Uterus (tissue), 3 donors: ENCODE measurements at regions not wholly inside any gene's neighbourhood (a gene's known extent, or its start where the extent isn't known, plus 50 kb on each side); places are given as distances from the start of the nearest gene placed in this dataset.

Experiments used
- DNase-seq, 2 donors: peaks; one replicate each; pipeline ENCODE4 v3.0.0-alpha.2; 2019 to 2020
- H3K27ac ChIP-seq, 2 donors: fragments of 200-600 bp; sonication (generic); 1 replicate in 1 of 2; 2 replicates in 1 of 2; pipeline ENCODE4 v1.5.1; 2016 to 2018
- H3K27me3 ChIP-seq, 2 donors: fragments of 200-600 bp; sonication (generic); one replicate each; pipeline ENCODE4 v1.5.1; 2018 to 2019; ENCODE audit warnings: control low read depth in 1 of 2
- H3K36me3 ChIP-seq, 2 donors: fragments of 200-600 bp; sonication (generic); one replicate each; pipeline ENCODE4 v1.5.1; 2019; ENCODE audit warnings: control low read depth in 1 of 2
- H3K4me1 ChIP-seq, 2 donors: fragments of 200-600 bp; sonication (generic); one replicate each; pipeline ENCODE4 v1.5.1; 2018 to 2019; ENCODE audit warnings: control low read depth in 1 of 2
- H3K4me3 ChIP-seq, 2 donors: fragments of 200-600 bp; sonication (generic); 1 replicate in 1 of 2; 2 replicates in 1 of 2; pipeline ENCODE4 v1.5.1; 2018 to 2019; ENCODE audit warnings: mild to moderate bottlenecking in 1 of 2
- H3K9me3 ChIP-seq, 2 donors: fragments of 200-600 bp; sonication (generic); one replicate each; pipeline ENCODE4 v1.5.1; 2019; ENCODE audit warnings: control low read depth in 1 of 2
- POLR2A ChIP-seq, 2 donors: fragments of 450-650 bp; IDR thresholded peaks; one replicate each; pipeline ENCODE4 v1.6.1; 2016; ENCODE audit warnings: antibody characterized with exemption in 2 of 2, mild to moderate bottlenecking in 1 of 2, moderate library complexity in 1 of 2
- intact Hi-C: fragments of 100-400 bp; cut with DNase I; formaldehyde crosslinking; loops from one replicate; pipeline ENCODE4 v1.15.1; 2023; ENCODE audit warnings: low total_unique reads
- TF ChIP-seq, protein P1 (sequence below), 4 experiments: fragments of 200-600 bp in 2 of 4; fragments of 450-650 bp in 2 of 4; sonication (generic) in 2 of 4; IDR thresholded peaks; one replicate each; pipeline ENCODE4 v1.5.1; 2016 to 2019; ENCODE audit warnings: antibody characterized with exemption in 4 of 4, mild to moderate bottlenecking in 2 of 4, moderate library complexity in 1 of 4
- donor health status: DM: yes; HTN: yes; CAD: no.

DNA sequence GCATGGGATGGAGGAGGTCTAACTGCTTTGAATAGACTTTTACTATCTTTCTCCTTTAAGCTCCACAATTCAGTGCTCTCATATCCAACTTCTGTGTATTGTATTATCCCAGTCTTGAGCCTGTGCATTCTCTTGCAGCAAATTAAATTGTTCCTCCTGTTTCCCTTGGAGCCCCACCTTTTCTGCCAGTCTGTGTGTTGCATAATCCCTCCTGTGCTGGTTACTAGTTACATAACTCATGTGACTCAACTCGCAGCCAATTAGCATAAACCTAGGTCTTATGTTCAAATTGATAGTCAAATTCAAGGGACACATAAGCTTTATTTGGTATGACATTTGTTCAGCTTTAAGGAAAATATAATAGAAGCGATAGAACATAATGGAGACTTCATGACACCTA is 1863.5 kb downstream of the MRPL39 start:
- no peaks in the 10 kb centered on the region for H3K36me3 ChIP-seq
- intact Hi-C loops, result no loop called here
- DNase-seq, result no peak
- no peaks in the 10 kb centered on the region for H3K4me1 ChIP-seq
- no peaks in the 10 kb centered on the region for H3K27me3 ChIP-seq
- H3K9me3 ChIP-seq, result no peaks in the 10 kb centered on the region
- TF ChIP-seq, protein P1, sequence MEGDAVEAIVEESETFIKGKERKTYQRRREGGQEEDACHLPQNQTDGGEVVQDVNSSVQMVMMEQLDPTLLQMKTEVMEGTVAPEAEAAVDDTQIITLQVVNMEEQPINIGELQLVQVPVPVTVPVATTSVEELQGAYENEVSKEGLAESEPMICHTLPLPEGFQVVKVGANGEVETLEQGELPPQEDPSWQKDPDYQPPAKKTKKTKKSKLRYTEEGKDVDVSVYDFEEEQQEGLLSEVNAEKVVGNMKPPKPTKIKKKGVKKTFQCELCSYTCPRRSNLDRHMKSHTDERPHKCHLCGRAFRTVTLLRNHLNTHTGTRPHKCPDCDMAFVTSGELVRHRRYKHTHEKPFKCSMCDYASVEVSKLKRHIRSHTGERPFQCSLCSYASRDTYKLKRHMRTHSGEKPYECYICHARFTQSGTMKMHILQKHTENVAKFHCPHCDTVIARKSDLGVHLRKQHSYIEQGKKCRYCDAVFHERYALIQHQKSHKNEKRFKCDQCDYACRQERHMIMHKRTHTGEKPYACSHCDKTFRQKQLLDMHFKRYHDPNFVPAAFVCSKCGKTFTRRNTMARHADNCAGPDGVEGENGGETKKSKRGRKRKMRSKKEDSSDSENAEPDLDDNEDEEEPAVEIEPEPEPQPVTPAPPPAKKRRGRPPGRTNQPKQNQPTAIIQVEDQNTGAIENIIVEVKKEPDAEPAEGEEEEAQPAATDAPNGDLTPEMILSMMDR (IDR thresholded peaks at IDR 0.05), result no peak
- TF ChIP-seq POLR2A (IDR thresholded peaks at IDR 0.05), result no peak
- no peak overlapping the region for H3K4me3 ChIP-seq
- H3K27ac ChIP-seq, result no peak overlapping the region

DNA sequence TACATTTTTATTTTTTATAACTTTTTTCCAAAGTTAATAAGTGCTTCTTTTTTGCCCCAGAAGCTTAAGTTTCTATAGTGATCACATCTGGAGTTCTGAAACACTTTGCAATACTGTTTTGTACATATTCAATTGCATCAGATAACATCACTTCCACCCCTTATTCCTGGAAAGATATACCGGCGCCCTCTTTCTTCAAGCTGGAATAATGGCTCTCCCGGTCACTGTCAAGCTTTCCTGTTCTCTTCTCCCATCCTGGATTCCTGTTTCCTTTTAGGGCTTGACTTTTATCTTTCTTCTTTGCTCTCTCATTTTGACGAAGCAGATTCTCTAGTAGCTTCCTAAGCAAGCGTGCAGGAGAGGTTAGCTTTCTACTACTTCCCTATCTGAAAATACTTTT is 1866.8 kb downstream of the MRPL39 start:
- intact Hi-C loops, result no loop called here
- no peak overlapping the region for H3K4me3 ChIP-seq
- no peak for DNase-seq
- H3K9me3 ChIP-seq, result no peaks in the 10 kb centered on the region
- no peaks in the 10 kb centered on the region for H3K27me3 ChIP-seq
- H3K36me3 ChIP-seq, result no peaks in the 10 kb centered on the region
- no peaks in the 10 kb centered on the region for H3K4me1 ChIP-seq
- TF ChIP-seq, protein P1 (IDR thresholded peaks at IDR 0.05), result no peak
- no peak for TF ChIP-seq POLR2A (IDR thresholded peaks at IDR 0.05)
- no peak overlapping the region for H3K27ac ChIP-seq

DNA sequence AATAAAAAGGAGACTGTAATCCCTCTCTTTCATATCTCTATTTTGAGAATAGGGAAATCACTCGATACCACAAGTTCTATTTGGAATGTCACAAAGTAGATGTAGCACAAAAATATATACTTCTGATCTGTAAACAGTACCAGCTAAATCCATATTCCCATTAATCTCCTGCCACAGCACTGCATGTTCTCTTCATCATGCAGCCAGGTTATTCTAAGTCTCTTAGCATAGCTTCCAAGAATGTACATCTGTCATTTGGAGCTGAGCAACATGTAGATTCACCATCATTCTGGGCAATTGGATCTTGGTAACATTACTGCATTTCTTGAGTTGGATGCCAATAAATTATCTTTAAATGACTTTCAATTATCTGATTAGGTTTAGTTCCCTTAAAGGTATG is 1874.5 kb downstream of the MRPL39 start:
- H3K27ac ChIP-seq, result no peak overlapping the region
- DNase-seq, result no peak
- H3K36me3 ChIP-seq, result no peaks in the 10 kb centered on the region
- no peaks in the 10 kb centered on the region for H3K4me1 ChIP-seq
- intact Hi-C loops, result no loop called here
- no peaks in the 10 kb centered on the region for H3K27me3 ChIP-seq
- TF ChIP-seq, protein P1 (IDR thresholded peaks at IDR 0.05), result no peak
- TF ChIP-seq POLR2A (IDR thresholded peaks at IDR 0.05), result no peak
- H3K4me3 ChIP-seq, result no peak overlapping the region
- H3K9me3 ChIP-seq, result no peaks in the 10 kb centered on the region

DNA sequence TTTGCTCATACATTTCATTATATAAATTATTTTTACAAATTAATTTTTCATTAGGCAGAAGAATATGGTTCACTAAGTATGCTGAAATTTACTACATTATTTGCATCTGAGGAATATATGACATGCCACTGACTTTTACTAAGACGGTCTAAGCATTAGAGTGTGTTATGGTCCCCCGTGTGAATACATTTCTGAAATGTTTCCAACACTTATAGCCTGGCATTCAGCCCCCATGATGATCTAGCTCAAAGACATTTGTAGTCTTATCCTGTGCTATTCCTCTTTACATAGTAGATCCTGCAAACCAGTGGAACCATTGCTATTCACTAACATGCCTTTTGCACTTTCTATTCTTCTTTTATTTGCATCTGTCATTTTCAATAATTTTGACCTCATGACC is 1878.0 kb downstream of the MRPL39 start:
- no peak overlapping the region for H3K4me3 ChIP-seq
- H3K27me3 ChIP-seq, result no peaks in the 10 kb centered on the region
- no peak for DNase-seq
- H3K36me3 ChIP-seq, result no peaks in the 10 kb centered on the region
- H3K4me1 ChIP-seq, result no peaks in the 10 kb centered on the region
- H3K9me3 ChIP-seq, result no peaks in the 10 kb centered on the region
- H3K27ac ChIP-seq, result no peak overlapping the region
- intact Hi-C loops, result no loop called here
- TF ChIP-seq POLR2A (IDR thresholded peaks at IDR 0.05), result no peak
- TF ChIP-seq, protein P1 (IDR thresholded peaks at IDR 0.05), result no peak

DNA sequence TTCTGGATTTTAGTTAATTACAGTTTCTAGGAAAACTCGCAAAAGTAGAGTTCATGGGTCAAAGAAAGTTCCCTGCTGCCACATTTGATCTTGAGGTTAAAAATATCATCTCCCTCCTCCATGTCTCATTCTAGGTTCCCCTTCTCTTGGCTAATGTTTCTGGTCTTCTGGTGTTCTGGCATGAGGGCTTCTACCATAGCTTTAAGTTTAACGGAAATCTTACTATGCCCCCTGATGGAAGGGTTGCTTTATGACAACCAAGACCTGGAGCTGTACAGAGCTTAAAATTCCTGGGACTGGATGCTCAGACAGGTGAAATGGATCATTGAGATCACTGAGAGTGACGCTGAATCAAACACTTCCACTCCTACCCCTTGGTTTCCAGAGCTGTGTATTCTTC is 1881.7 kb downstream of the MRPL39 start:
- Histone ChIP-seq H3K27ac (no peak overlapping the region), H3K9me3 (no peaks in the 10 kb centered on the region), H3K4me1 (no peaks in the 10 kb centered on the region), H3K4me3 (no peak overlapping the region), H3K27me3 (no peaks in the 10 kb centered on the region), H3K36me3 (no peaks in the 10 kb centered on the region)
- TF ChIP-seq, protein P1 (IDR thresholded peaks at IDR 0.05), result no peak
- TF ChIP-seq POLR2A (IDR thresholded peaks at IDR 0.05), result no peak
- intact Hi-C loops, result no loop called here
- DNase-seq, result no peak
